ENCODE measurements at regions not wholly inside any gene's neighbourhood (a gene's known extent, or its start where the extent isn't known, plus 50 kb on each side); places are given as distances from the start of the nearest gene placed in this dataset.

DNA sequence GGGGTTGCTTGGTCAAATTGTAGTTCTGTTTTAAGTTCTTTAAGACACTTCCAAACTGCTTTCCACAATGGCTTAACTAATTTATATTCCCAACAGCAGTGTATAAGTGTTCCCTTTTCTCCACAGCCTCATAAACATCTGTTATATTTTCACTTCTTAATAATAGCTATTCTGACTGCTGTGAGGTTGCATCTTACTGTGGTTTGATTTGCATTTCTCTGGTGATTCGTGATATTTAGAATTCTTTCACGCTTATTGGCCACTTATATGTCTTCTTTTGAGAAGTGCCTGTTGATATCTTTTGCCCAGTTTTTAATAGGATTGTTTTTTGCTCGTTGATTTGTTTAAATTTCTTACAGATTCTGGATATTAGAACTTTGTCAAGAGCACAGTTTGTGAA is 278.6 kb upstream of the ITM2A start:
- in situ Hi-C loops (cut with HindIII; ENCODE audit: low pct_ligation_motif_present, low pct_unique_long_range_greater_than_20kb, low sequenced_read_pairs) = no loop called here

DNA sequence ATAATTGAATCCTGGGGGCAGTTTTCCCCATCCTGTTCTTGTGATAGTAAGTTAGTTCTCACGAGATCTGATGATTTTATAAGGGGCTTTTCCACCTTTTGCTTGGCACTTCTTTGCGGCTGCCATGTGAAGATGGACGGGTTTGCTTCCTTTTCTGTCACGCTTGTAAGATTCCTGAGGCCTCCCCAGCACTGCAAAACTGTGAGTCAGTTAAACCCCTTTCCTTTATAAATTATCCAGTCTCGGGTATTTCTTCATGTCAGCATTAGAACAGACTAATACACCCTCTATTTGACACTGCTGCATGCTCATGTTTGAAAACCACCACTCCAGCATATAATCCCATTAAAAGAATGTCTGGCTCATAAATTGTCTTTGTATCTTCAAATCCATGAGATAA is 264.4 kb upstream of the ITM2A start:
- no peak for DNase-seq
- in situ Hi-C loops (cut with HindIII; ENCODE audit: low pct_ligation_motif_present, low pct_unique_long_range_greater_than_20kb, low sequenced_read_pairs) = no loop called here

More for the DNA sequence above, 278.6 kb upstream of the ITM2A start:
- DNase-seq = no peak

DNA sequence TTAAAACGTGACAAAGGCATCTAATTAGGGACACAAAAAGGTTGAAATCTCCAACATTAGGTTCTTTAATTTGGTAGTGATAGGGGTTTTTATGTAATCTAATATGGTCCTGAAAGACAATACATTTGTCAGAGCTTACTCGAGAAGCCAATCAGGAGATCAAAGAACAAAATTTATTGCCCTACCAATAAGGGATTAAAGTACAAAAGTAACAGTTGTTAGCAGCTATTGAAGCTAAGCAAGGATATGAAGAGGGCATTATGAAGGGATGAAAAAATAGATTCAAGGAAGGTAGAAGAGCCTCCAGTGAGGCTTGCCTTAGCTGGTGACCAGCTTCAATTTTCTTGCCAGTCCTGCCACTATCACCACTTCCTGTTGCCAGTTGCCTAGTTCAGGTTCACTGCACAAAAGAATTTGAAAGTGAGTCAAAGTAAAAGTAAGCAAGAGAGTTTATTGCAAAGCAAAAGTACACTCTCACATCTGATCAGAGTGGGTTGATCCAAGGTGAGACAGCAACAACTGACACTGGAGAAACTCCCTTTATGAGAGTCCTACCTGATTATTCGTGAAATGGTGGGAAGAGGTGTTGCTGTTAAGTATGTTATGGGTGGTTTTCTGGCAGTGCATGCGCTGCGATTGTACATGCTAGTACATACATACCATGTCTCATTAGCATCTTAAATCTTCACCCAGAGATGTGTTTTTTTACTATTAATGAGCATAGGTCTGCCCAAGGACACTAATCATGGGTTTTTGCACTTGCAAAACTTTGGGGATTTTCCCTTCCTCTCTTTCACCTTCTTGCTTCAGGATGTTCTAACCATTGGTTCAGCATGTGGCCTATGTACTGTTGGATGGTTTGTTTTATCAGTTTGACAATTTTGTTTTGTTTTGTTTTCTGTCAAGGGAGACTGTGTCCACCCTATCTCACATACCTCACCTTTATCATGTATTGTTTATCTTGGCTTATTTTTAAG is 263.2 kb upstream of the ITM2A start:
- in situ Hi-C loops (cut with HindIII; ENCODE audit: low pct_ligation_motif_present, low pct_unique_long_range_greater_than_20kb, low sequenced_read_pairs) = no loop called here

DNA sequence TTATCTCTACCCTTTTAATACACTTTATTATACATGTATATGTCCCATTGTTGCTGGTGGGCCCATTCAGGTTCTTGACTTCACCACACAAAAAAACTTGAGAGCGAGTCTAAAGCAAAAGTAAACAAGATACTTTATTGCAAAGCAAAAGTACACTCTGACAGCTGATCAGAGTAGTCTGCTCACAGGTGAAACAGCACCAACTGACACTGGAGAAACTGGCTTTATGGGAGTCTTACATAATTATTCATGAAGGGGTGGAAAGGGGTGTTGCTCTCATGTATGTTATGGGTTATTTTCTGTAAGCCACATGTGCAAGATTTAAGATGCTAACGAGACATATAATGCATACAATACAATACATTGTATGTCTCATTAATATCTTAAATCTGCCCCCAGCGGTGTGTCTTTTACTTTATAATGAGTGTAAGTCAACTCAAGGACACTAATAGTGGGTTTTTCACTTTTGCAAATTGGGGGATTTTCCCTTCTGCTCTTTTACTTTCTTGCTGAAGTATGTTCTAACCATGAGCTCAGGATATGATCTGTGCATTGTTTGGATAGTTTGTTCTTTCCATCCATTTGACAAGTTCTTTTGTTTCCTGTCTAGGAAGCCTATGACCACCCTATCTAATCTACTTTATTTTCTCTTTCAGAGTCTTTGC is 256.1 kb upstream of the ITM2A start:
- in situ Hi-C loops (cut with HindIII; ENCODE audit: low pct_ligation_motif_present, low pct_unique_long_range_greater_than_20kb, low sequenced_read_pairs) = no loop called here
- no peak for DNase-seq

More for the DNA sequence above, 263.2 kb upstream of the ITM2A start:
- peak; percentile 39 for DNase-seq

DNA sequence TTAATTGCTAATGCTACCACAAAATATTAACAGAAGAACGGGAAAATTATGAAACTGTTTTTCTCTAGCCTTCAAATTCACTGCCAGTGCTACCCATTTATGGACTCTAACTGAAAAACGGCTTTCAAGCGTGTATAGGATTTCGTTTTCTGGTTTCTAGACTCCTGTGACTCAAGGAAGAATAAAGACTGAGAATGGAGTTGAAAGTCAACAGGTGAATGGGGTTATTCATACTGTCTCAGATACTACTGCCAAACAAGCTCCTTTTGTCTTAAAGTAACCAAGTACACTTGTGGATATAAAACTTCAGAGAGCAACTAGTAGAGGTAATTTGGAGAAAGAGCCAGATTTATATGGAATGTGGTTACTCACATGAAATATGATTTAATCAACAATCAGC is 251.1 kb upstream of the ITM2A start:
- DNase-seq = no peak
- in situ Hi-C loops (cut with HindIII; ENCODE audit: low pct_ligation_motif_present, low pct_unique_long_range_greater_than_20kb, low sequenced_read_pairs) = no loop called here

DNA sequence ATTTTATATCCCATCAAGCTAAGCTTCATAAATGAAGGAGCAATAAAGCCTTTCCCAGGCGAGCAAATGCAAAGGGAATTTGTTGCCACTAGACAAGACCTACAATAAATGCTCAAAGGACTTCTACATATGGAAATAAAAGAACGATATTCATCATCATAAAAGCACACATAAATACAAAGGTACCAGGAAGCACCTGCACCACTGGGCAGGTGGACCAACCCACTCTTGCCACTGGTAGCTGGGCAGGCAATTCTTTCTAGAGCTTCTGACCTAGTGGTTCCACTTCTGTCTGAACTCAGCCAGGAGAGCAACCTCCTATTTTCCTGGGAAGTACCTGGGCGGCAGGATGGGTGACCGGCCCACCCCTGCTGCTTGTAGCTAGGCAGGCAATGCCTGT is 237.2 kb upstream of the ITM2A start:
- no peak for DNase-seq
- in situ Hi-C loops (cut with HindIII; ENCODE audit: low pct_ligation_motif_present, low pct_unique_long_range_greater_than_20kb, low sequenced_read_pairs) = no loop called here

DNA sequence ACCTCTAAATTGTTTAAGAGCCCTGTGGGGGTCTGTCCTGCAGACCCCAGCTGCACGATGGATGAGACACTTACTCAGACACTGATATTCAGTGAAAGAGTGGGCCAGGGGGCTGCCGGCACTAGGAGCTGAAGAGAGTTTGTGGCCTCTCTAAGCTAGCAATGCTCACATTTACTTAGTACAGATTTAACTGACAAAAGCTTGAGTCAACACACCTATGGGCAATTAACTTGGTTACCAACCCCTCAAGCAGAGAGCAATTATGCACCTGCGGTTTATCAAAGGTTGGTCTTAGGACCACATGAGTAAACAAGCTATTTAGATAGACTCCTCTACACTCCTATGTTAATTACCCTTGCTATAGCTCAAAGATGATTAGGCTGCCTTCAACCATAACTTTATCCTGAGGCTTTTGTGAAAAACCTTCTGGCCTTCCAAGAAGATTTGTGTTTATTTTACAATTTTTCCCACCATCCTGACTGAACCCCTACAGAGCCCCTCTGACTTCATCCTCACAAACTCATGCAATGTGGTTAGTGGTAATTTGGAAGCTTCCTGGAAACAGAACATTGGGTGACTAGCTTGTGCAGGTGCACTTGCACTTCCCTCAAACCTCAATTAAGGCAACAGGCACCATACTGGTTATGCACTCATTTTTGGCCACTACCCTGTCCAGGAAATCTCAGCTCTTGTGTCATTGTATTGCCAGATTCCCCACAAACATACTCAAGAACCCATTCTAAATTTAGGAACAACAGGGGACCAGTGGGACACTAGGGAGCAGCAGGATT is 234.4 kb upstream of the ITM2A start:
- in situ Hi-C loops (cut with HindIII; ENCODE audit: low pct_ligation_motif_present, low pct_unique_long_range_greater_than_20kb, low sequenced_read_pairs) = no loop called here
- no peak for DNase-seq

DNA sequence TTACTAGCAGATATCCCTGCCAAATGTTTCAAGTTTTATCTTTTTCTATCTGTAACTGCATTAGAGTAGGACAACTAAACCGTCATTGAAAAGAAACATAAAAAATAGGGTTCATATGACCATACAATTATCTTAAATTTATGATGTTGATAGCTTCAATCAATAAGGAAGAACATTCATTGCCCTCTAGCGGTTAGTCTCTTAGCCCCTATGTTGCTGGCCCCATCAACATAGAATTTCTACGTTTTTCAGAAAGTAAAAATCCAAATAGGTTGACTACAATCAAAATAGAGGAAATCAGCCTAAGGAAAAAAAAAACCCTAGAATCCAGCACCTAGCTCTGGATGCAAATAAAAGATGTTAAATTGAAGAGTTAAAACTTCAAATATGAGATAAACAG is 225.1 kb upstream of the ITM2A start:
- in situ Hi-C loops (cut with HindIII; ENCODE audit: low pct_ligation_motif_present, low pct_unique_long_range_greater_than_20kb, low sequenced_read_pairs) = no loop called here
- DNase-seq = no peak

DNA sequence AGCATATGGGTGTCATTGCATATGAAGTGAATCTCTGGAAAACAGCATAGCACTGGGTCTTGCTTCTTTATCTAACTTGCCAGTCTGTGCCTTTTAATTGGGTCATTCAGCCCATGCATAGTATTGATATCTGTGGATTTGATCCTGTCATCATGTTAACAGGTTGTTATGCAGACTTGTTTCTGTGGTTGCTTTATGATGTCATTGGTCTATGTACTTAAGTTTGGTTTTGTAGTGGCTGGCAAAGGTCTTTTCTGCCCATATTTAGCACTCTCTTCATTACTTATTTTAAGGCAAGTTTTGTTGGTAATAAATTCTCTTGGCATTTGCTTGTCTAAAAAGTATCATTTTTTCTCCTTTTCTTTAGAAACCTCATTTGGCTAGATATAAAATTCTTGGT is 221.1 kb upstream of the ITM2A start:
- in situ Hi-C loops (cut with HindIII; ENCODE audit: low pct_ligation_motif_present, low pct_unique_long_range_greater_than_20kb, low sequenced_read_pairs) = no loop called here
- no peak for DNase-seq

DNA sequence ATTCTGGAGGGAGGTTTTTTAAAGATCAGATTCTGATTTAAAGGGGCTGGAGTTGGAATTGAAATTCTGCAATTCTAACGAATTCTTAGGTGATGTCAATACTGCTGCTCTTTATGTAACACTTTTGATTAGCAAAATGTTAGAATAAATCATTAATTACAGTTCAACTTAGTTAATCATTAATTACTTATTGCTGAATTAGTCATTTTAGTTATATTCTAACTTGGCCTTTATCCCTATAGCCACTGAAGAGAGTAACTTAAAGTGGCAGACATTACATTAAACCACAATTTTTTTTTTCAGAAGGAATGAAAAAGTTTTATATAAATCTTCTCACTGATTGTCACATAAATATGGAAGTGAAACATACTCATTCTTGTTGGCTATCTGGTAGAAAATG is 206.6 kb upstream of the ITM2A start:
- DNase-seq = no peak
- in situ Hi-C loops (cut with HindIII; ENCODE audit: low pct_ligation_motif_present, low pct_unique_long_range_greater_than_20kb, low sequenced_read_pairs) = no loop called here

DNA sequence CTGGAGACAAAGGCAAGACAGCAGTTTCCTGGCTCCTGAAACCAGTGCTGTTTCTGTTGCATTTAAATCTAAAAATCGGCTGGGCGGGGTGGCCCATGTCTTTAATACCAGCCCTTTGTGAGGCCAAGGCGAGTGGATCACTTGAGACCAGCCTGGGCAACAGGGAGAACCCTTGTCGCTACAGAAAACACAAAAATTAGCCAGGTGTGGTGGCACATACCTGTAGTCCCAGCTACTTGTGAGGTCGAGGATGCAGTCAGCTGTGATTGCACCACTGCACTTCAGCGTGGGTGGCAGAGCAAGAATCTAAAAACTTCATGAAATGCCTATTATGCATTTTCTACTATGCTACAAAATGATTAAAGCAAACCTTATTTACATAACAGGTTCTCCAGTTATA is 205.4 kb upstream of the ITM2A start:
- no peak for DNase-seq
- in situ Hi-C loops (cut with HindIII; ENCODE audit: low pct_ligation_motif_present, low pct_unique_long_range_greater_than_20kb, low sequenced_read_pairs) = no loop called here

DNA sequence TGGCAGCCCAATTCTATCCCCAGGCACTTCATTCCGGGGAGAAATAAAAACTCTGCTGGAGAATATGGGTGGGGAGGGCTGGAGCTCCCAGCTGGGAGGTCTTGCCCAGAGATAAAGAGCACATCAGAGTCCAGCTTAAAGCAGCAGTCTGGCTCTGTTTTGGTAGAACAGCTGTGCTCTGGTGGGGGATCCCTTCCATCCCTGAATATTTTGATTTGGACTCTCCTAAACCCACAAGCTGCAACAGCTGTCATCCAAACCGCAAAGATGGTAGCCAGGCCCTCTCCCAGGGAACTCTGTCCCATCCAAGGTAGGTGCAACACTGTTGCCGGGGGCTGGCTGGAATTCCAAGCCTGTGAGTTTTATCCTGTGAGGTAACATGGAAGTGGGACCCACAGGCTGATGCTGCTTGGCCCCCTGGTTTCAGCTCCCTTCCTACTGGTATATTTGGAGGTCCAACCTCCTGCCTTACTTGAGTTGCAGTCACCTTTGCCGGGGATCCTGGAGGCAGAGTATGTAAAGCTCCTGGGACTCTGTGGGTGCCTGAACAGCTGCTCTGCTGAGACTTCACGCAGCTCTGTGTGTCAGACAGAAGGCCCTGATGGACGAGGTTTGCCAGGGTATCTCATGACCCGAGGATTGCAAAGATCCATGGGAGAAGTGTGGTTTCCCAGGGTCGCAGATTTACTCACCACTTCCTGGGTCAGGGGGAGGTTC is 203.5 kb upstream of the ITM2A start:
- in situ Hi-C loops (cut with HindIII; ENCODE audit: low pct_ligation_motif_present, low pct_unique_long_range_greater_than_20kb, low sequenced_read_pairs) = no loop called here
- no peak for DNase-seq

DNA sequence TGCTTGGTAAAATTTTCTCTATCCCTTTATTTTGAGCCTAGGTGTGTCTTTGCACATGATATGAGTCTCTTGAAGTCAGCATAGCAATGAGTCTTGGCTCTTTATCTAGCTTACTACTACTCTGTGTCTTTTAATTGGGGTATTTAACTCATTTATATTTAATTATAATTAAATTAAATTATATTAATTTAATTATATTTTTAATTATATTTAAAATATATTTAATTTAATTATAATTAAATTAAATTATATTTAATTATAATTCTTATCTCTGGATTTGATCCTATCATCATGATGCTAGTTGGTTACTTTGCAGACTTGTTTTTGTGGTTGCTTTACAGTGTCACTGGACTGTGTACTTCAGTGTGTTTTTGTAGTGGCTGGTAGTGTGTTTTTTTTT is 201.2 kb upstream of the ITM2A start:
- no peak for DNase-seq
- in situ Hi-C loops (cut with HindIII; ENCODE audit: low pct_ligation_motif_present, low pct_unique_long_range_greater_than_20kb, low sequenced_read_pairs) = no loop called here

DNA sequence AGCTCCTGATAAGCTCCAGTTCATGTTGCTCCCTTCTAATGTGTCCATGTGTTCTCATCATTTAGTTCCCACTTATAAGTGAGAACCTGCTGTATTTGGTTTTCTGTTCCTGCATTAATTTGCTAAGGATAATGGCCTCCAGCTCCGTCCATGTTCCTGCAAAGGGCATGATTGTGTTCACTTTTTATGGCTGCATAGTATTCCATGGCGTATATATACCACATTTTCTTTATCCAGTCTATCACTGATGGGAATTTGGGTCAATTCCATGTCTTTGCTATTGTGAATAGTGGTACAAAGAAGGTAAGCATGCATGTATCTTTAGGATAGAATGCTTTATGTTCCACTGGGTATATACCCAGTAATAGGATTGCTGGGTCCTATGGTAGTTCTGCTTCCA is 197.2 kb upstream of the ITM2A start:
- in situ Hi-C loops (cut with HindIII; ENCODE audit: low pct_ligation_motif_present, low pct_unique_long_range_greater_than_20kb, low sequenced_read_pairs) = no loop called here
- DNase-seq = no peak

DNA sequence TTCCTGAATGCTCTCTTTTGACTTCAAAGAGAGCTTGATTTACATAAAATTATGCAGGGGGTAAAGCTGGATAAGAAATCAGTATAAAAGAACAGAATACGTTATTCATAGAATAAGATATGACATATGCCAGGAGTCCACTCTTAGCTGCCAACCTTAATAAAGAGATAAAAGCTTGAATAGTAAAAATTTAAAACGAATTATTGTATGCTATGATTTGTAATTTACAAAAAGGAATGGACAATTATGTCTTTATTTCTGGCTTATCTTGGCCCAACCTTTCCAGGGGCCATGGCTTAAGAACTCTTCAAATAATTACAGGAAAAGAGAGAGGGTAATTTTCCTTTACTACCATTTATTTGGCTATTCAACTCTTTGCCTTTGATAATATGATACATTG is 192.2 kb upstream of the ITM2A start:
- DNase-seq = no peak
- in situ Hi-C loops (cut with HindIII; ENCODE audit: low pct_ligation_motif_present, low pct_unique_long_range_greater_than_20kb, low sequenced_read_pairs) = no loop called here

DNA sequence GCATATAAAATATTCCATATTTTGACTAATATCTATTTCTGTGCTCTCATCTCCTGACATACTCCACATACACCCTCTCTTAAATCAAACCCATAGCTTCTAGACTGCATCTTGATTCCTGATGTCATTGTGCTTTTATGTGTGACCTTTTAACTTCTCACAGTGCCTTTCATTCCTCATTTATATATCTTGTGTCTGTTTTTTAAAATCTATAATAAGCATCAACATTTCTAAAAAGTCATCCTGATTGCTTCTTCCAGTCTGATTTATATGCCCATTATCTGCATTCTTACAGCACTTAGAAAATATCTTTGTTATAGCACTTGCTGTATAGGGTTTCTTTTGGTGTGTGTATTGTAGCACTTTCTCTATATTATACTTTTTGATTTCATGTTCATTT is 190.1 kb upstream of the ITM2A start:
- in situ Hi-C loops (cut with HindIII; ENCODE audit: low pct_ligation_motif_present, low pct_unique_long_range_greater_than_20kb, low sequenced_read_pairs) = no loop called here
- no peak for DNase-seq

DNA sequence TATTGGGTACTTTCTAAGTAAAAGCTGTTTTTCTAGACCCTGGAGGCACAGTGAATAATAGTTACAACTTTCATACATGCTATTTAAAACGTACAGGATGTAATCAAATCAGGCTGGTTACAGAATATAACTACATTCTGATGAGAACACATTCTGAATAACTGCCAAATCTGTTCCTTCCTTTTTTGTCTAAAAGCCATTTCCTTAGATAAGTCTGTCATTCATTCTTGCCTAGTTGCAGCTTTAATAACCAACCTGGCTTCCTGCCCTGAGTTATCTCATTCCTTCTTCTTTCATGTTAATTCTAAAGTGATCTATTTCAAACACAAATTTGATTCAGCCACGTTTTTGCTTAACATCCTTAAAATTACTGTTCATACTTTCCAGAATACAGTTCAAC is 189.7 kb upstream of the ITM2A start:
- DNase-seq = no peak
- in situ Hi-C loops (cut with HindIII; ENCODE audit: low pct_ligation_motif_present, low pct_unique_long_range_greater_than_20kb, low sequenced_read_pairs) = no loop called here

DNA sequence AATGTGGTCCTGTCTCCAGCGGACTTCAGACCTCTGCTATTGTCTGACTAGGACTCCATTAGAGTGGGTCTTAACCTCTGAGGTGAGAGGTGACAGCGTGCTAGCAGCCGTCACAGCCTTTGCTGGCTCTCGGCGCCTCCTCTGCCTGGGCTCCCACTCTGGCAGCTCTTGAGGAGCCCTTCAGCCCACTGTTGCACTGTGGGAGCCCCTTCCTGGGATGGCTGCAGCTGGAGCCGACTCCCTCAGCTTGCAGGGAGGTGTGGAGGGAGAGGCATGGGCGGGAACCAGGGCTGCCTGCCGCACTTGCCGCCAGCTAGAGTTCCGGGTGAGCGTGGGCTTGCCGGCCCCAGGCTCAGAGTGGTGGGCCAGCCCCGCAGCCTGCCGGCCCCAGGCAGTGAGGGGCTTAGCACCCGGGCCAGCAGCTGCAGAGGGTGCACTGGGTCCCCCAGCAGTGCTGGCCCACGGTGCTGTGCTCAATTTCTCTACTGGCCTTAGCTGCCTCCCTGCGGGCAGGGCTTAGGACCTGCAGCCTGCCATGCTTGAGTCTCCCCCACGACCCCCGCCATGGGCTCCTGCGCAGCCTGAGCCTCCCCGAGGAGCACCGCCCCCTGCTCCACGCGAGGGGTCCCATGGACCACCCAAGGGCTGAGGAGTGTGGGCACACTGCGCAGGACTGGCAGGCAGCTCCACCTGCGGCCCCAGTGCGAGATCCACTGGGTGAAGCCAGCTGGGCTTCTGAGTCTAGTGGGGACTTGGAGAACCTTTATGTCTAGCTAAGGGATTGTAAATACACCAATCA is 163.4 kb upstream of the ITM2A start:
- no peak for DNase-seq
- in situ Hi-C loops (cut with HindIII; ENCODE audit: low pct_ligation_motif_present, low pct_unique_long_range_greater_than_20kb, low sequenced_read_pairs) = no loop called here
